Epidermal melanocyte (primary cell): ENCODE measurements at regions not wholly inside any gene's neighbourhood (a gene's known extent, or its start where the extent isn't known, plus 50 kb on each side); places are given as distances from the start of the nearest gene placed in this dataset.
"Not testable (repeated sequence)": the region's sequence is repeated elsewhere in the genome, so short reads cannot be mapped to it uniquely, and the experiment has no call there.

Experiments
- DNase-seq: peaks from one replicate; pipeline ENCODE4 v3.0.0; 2011; ENCODE audit warnings: low spot score; ENCODE audit not compliant: insufficient read length

- no peak for DNase-seq
These were observed 380.1 kb upstream of the PRR16 start for GRCh38 chr5:120083851-120084542.

GRCh38 chr5:120084543-120084870 is 379.6 kb upstream of the PRR16 start:
- DNase-seq = no peak

GRCh38 chr5:120086081-120086480 is 378.0 kb upstream of the PRR16 start:
- DNase-seq = no peak

- DNase-seq = no peak
These were observed 375.7 kb upstream of the PRR16 start for GRCh38 chr5:120088412-120088811.

DNA sequence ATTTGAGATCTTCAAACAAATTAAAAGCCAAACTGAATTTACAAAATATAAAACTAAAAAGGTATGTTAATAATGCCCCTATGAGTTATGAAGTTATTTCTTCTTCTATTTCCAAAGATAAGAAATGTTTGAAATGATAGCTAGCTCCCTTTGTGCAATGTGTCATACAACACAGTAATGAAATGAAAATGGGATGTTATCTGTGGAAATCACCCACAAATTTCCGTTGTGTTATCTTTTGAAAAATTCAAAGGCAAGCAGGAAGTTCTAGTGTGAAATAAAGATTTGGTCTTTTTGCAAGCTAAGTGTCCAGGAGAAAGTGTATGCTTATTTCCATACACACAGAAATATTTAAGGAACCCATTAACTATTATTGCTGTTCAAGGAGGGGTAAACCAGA is 375.3 kb upstream of the PRR16 start:
- no peak for DNase-seq

DNA sequence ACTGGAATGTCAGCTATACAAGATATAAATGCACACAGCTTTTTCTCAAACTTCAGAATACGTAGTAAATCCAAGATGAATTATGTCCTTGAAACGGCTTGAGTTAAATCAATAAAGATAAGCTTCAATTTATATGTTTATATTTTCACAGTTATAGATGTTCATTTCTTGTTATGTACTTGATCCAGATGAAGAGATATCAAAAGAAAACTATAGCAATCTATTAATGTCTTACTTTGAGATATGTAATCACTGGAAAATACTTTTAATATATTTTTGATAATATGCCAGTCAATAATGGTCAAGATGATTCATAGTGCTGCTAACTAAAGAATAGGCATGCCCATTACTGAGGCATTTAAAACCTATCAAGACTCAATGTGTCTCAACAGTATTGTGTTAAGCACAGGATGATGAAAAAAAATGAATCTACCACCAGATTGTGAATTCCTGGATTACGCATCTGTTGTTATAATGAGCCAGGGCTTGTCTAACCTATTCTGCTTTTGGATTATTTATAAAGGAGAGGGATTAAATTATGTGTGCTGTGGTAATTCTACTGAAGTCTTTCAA is 372.6 kb upstream of the PRR16 start:
- DNase-seq = no peak

DNA sequence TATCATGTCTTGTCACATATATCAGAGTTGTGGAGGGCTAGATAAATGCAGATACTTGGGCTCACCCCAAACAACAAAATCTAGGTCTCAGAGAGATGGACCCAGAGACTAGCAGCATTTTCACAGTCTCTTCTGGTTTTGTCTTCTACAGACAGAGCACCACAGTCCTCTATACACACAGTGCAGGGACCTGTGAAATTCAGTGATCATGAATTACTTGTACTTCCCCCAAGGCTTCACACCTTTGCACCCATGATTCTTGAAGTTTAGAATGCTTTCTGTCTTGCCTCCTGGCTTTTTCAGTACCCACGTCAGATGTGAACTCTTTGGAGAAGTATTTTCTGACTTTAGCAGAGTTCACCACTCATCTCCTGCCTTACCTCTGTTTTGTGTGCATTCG is 371.5 kb upstream of the PRR16 start:
- DNase-seq = no peak

GRCh38 chr5:120093178-120093577 is 370.9 kb upstream of the PRR16 start:
- no peak for DNase-seq

DNA sequence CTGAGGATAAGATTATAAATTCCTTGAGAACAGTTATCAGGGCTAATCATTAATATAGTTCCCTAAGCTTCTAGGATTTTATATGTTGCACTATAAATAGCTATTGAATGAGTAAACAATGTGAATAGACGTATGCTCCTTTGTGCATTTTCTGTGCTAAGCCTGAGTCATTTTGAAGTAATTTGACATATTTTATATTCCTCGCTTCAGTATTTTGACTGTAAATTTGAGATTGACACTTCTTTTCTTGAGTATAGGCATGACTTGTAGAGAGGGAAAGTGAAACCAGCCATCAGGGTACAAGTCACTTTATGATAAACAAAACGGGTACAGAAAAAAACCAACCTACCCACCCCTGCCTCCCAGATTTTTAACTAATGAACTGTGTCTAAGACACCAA is 367.7 kb upstream of the PRR16 start:
- no peak for DNase-seq

DNA sequence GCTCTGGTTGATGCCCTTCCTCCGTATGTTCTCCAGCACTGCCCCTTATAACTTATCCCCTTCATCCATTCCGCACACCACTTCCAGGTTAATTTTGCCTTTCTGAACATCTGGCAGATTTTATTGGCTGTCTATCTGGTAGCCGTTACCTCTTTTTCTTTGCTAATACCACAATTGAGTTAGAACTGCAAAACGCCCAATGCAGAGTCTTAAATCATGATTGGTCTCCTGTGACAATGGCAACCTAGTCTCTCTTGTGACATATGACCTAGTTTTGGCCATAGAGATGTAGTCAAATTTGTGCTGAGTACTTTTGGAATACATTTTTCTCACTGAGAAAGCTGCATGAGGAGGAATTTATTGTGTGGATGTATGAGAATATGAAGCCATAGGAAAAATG is 365.7 kb upstream of the PRR16 start:
- DNase-seq = no peak

DNA sequence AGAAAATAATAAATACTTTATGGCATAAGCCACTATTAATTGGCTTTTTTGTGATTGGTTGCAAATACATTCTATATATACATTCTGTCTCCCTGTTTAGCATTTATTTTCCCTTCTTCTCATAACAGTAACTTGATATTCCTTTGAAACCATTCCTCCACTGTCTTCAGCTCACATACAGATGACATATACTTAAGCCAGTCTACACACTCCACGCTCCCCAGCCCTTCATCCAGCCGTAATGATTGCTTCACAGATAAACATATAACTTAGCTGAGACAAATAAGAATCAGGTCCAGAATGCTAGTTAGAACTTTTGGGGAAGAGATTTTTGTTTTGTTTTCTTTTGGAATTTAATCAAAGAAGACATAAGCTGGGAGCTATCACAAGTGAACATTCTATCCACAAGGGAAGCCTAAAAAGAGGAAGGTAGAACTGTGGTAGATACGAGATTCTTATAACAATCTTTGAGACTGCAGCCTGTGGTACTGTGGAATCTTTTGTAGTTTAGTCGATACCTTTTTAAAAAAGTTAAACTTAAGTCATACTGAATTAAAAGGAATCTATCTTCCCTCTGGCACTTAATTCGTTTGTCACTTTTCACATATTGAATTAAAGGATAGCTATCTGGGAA is 365.1 kb upstream of the PRR16 start:
- no peak for DNase-seq

DNA sequence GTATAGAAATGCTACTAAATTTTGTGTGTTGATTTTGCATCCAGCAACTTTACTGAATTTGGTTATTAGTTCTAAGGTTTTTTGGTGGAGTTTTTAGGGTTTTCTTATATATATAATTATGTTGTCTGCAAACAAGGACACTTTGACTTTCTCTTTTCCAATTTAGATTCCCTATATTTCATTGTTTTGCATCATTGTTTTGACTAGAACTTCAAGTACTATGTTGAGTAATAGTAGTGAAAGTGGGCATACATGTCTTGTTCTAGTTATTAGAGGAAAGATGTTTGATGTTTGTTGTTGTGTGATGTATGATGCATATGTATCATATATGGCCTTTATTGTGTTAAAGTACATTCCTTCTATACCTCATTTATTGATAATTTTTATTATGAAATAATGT is 362.3 kb upstream of the PRR16 start:
- DNase-seq = no peak

DNA sequence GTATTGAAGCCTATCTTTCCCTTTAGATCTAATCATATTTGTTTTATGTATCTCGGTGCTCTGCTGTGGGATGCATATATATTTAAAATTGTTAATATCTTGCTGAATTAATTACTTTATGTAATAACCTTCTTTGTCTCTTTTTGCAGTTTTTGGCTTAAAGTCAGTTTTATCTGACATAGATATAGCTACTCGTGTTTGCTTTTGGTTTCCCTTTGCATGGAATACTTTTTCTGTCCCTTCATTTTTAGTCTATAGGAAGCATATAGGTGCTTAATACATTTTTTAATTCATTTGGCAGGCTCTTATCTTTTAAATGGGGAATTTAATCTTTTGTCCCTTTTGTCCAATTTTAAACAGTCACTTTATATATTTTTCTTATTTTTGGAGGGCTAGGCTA is 360.6 kb upstream of the PRR16 start:
- DNase-seq = no peak

GRCh38 chr5:120106912-120107525 is 357.1 kb upstream of the PRR16 start:
- DNase-seq = no peak

- DNase-seq = no peak
These were observed 355.4 kb upstream of the PRR16 start for GRCh38 chr5:120108586-120109248.

- DNase-seq = no peak
These were observed 341.4 kb upstream of the PRR16 start for GRCh38 chr5:120122703-120123102.

DNA sequence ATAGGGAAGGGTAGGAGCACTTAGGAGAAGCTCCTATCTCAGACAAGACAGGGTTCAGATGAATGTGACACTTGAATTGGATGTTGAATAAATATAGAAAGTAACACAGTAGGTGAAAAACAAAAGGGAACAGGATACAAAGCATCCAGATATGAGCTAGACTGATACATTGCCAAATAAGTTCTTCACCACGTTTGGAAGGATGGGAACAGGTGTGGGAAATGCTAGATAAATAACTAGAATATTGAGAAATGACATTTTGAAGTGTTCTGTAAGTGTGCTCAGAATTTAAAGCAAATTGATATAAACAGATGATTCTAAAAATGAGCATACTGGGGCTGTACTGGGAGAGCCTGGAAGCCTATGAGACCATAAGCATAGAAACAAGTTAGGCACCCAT is 340.1 kb upstream of the PRR16 start:
- DNase-seq = no peak

GRCh38 chr5:120124961-120125360 is 339.1 kb upstream of the PRR16 start:
- no peak for DNase-seq

- not testable (repeated sequence) for DNase-seq
These were observed 331.8 kb upstream of the PRR16 start for GRCh38 chr5:120132347-120132746.

DNA sequence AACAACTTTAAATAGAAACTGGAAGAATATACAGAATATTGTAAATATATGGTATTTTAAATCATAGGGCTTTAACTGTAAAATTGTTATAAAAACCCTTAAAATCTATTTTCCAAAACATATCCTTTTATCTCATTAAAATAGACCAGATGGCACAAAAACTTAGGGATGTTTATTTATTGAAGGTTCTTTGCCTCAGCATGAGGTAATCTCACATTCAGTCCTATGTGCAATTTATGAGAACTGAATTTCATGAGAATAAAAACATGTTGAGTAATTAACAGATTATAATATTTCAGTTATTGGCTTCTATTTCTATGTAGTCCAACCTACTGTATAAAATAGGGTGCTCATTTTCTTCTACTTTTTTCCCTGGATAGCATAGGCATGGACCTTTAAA is 329.2 kb upstream of the PRR16 start:
- DNase-seq = no peak

DNA sequence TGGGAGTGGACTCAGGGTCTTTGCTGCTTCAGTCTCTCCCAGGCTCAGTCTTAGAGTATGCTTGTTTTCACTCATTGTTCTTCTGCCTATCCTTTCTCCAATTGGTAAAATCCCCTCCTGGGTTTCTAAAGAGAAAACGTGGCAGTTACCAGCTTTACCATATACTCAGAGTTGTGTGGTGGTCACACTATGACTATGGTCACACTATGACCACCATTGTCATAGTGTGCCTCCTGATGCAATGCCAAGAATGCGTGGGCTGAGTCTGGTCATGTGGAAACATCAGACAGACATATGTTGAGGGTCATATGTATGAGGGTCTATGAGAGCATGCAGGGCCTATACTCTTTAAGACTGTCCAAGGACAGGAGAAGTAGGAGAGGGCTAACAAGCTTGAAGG is 326.5 kb upstream of the PRR16 start:
- no peak for DNase-seq

DNA sequence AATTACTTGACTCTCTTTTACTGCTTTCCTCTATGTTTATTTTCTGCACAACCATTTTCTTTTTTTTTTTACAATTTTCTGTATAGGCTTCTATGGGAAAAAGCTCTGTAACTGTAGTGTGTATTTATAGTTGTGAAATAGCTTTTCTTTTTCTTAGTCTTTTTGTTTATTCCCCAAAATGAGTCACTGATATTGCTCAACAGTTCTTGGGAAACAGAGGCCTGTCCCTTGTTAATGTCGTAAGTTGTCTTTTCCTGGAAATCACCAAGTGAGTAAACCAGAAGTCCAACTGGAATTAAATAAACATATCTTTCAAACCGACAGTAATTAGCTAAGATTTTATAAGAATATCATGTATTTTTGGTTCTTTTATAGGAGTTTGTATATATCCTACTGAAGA is 325.1 kb upstream of the PRR16 start:
- no peak for DNase-seq
